ENCODE measurements at regions not wholly inside any gene's neighbourhood (a gene's known extent, or its start where the extent isn't known, plus 50 kb on each side); places are given as distances from the start of the nearest gene placed in this dataset.
"Not testable (repeated sequence)": the region's sequence is repeated elsewhere in the genome, so short reads cannot be mapped to it uniquely, and the experiment has no call there.

GRCh38 chr14:99995700-99996356 lies 69.4 kb upstream of the EVL start:
- intact Hi-C loops (cut with DNase I) = no loop called here
- H3K27ac ChIP-seq = no peak overlapping the region
- H3K4me1 ChIP-seq (replicated peaks in 1 of 2) = no peaks in the 10 kb centered on the region
- DNase-seq = peak; percentile 48 to 85 (median 70)
- WGBS, 4 donors = 11 to 20% (median 17%) methylated on average over 2 of the region's 2 CpGs
- no peak overlapping the region for H3K4me3 ChIP-seq
- no peaks in the 10 kb centered on the region for H3K27me3 ChIP-seq
- no peaks in the 10 kb centered on the region for H3K36me3 ChIP-seq (replicated peaks in 1 of 2)
- TF ChIP-seq CTCF (IDR thresholded peaks at IDR 0.05) (peak; percentile 58 to 88 (median 78)), POLR2A (IDR thresholded peaks at IDR 0.05) (no peak)
- H3K9me3 ChIP-seq (replicated peaks in 1 of 3) = no peaks in the 10 kb centered on the region

GRCh38 chr14:99996951-99997571 lies 68.2 kb upstream of the EVL start:
- no peaks in the 10 kb centered on the region for H3K36me3 ChIP-seq (replicated peaks in 1 of 2)
- H3K9me3 ChIP-seq (replicated peaks in 1 of 3) = no peaks in the 10 kb centered on the region
- 83 to 95% (median 92%) methylated on average over 5 of the region's 5 CpGs for WGBS, 4 donors
- intact Hi-C loops (cut with DNase I) = no loop called here
- no peaks in the 10 kb centered on the region for H3K4me1 ChIP-seq (replicated peaks in 1 of 2)
- DNase-seq = no peak
- no peak overlapping the region for H3K4me3 ChIP-seq
- TF ChIP-seq CTCF (IDR thresholded peaks at IDR 0.05) (no peak), POLR2A (IDR thresholded peaks at IDR 0.05) (no peak)
- H3K27me3 ChIP-seq = no peaks in the 10 kb centered on the region
- no peak overlapping the region for H3K27ac ChIP-seq

- H3K4me1 ChIP-seq (replicated peaks in 1 of 2); H3K9me3 ChIP-seq (replicated peaks in 1 of 3); H3K4me3 ChIP-seq; H3K27me3 ChIP-seq; H3K36me3 ChIP-seq (replicated peaks in 1 of 2); H3K27ac ChIP-seq; DNase-seq; intact Hi-C loops (cut with DNase I): not testable (repeated sequence)
- WGBS, 4 donors = 95 to 97% (median 96%) methylated on average over 14 to 15 of the region's 15 CpGs
Measured at GRCh38 chr14:100000398-100000797, 64.8 kb upstream of the EVL start.

DNA sequence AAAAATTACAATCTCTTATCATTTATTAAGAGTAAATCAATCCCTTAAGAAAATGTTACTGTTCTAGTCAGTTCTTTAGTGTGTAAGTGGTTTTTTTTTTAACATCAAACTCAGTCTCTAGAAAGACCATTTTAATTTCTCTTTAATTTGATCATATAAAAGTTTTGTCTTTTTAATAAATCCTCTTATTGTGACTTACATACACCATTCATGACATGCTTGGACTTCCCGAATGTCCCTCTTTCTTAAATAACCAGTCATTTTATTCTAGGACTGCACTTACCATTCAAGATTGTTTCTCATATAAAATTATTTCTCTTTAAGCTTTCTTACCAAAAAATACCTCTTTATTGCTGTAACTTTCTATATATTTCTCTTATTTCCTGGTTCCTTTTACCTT lies 60.8 kb upstream of the EVL start:
- H3K27me3 ChIP-seq = no peaks in the 10 kb centered on the region
- no peaks in the 10 kb centered on the region for H3K4me1 ChIP-seq (replicated peaks in 1 of 2)
- no peak for TF ChIP-seq POLR2A (IDR thresholded peaks at IDR 0.05)
- TF ChIP-seq CTCF (IDR thresholded peaks at IDR 0.05) = no peak
- no peak overlapping the region for H3K27ac ChIP-seq
- no peaks in the 10 kb centered on the region for H3K36me3 ChIP-seq (replicated peaks in 1 of 2)
- H3K9me3 ChIP-seq (replicated peaks in 1 of 3) = no peaks in the 10 kb centered on the region
- DNase-seq = no peak
- WGBS, 4 donors = 94 to 100% (median 98%) methylated on average over 1 of the region's 1 CpG
- no peak overlapping the region for H3K4me3 ChIP-seq
- intact Hi-C loops (cut with DNase I) = no loop called here

DNA sequence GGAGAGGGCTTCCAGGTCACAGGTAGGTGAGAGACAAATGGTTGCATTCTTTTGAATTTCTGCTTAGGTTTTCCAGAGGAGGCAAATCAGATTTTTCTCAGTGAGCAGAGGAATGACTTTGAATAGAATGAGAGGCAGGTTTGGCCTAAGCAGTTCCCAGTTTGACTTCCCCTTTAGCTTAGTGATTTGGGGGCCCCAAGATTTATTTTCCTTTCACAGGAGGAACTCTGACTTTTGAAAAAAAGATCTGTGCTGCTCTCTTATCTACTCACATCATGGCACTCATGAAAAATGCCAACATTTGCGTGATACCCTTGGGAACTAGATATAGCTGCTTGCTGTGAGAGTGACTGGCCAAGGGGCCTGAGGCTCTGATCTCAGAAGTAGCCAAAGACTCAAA lies 58.0 kb upstream of the EVL start:
- intact Hi-C loops (cut with DNase I) = no loop called here

GRCh38 chr14:100009802-100010201 lies 55.4 kb upstream of the EVL start:
- intact Hi-C loops (cut with DNase I); H3K27me3 ChIP-seq; H3K9me3 ChIP-seq (replicated peaks in 1 of 3); H3K27ac ChIP-seq; H3K36me3 ChIP-seq (replicated peaks in 1 of 2); DNase-seq; H3K4me3 ChIP-seq: not testable (repeated sequence)
- WGBS, 4 donors = 51 to 66% (median 57%) methylated on average over 2 of the region's 2 CpGs
- peaks cover 5 to 22% of the 10 kb centered on the region in 2 donors for H3K4me1 ChIP-seq (replicated peaks in 1 of 2)

More for the DNA sequence above, 58.0 kb upstream of the EVL start:
- no peaks in the 10 kb centered on the region for H3K36me3 ChIP-seq (replicated peaks in 1 of 2)
- no peak for DNase-seq
- H3K9me3 ChIP-seq (replicated peaks in 1 of 3) = no peaks in the 10 kb centered on the region
- no peak overlapping the region for H3K27ac ChIP-seq
- H3K4me3 ChIP-seq = no peak overlapping the region
- peaks cover 5 to 9% of the 10 kb centered on the region in 2 donors for H3K4me1 ChIP-seq (replicated peaks in 1 of 2)
- no peaks in the 10 kb centered on the region for H3K27me3 ChIP-seq
- no peak for TF ChIP-seq POLR2A (IDR thresholded peaks at IDR 0.05)
- no peak for TF ChIP-seq CTCF (IDR thresholded peaks at IDR 0.05)
- 58 to 79% (median 75%) methylated on average over 1 of the region's 1 CpG for WGBS, 4 donors

All from adrenal gland (tissue), 9 donors.